ENCODE measurements at regions not wholly inside any gene's neighbourhood (a gene's known extent, or its start where the extent isn't known, plus 50 kb on each side); places are given as distances from the start of the nearest gene placed in this dataset.
"Not testable (repeated sequence)": the region's sequence is repeated elsewhere in the genome, so short reads cannot be mapped to it uniquely, and the experiment has no call there.

GRCh38 chr6:12478921-12479320, 188.8 kb downstream of the EDN1 start:
- DNase-seq (ENCODE audit: low read depth): no peak

- no peak for DNase-seq (ENCODE audit: low read depth)
Measured at GRCh38 chr6:12479451-12479850, 189.3 kb downstream of the EDN1 start.

- no peak for DNase-seq (ENCODE audit: low read depth)
Measured at GRCh38 chr6:12479881-12480280, 189.7 kb downstream of the EDN1 start.

- DNase-seq (ENCODE audit: low read depth): no peak
Measured at GRCh38 chr6:12480379-12480778, 190.2 kb downstream of the EDN1 start.

GRCh38 chr6:12481292-12481691, 191.1 kb downstream of the EDN1 start:
- no peak for DNase-seq (ENCODE audit: low read depth)

- DNase-seq (ENCODE audit: low read depth): no peak
Measured at GRCh38 chr6:12481850-12482249, 191.7 kb downstream of the EDN1 start.

GRCh38 chr6:12482386-12483375, 192.5 kb downstream of the EDN1 start:
- DNase-seq (ENCODE audit: low read depth): no peak

GRCh38 chr6:12483712-12484111, 193.6 kb downstream of the EDN1 start:
- peak; percentile 89 for DNase-seq (ENCODE audit: low read depth)

- no peak for DNase-seq (ENCODE audit: low read depth)
Measured at GRCh38 chr6:12484519-12484918, 194.4 kb downstream of the EDN1 start.

- DNase-seq (ENCODE audit: low read depth): no peak
Measured at GRCh38 chr6:12485226-12485764, 195.1 kb downstream of the EDN1 start.

- no peak for DNase-seq (ENCODE audit: low read depth)
Measured at GRCh38 chr6:12485837-12486236, 195.7 kb downstream of the EDN1 start.

GRCh38 chr6:12490351-12490903, 200.3 kb downstream of the EDN1 start:
- peak; percentile 10 for DNase-seq (ENCODE audit: low read depth)

- peak; percentile 83 for DNase-seq (ENCODE audit: low read depth)
Measured at GRCh38 chr6:12490904-12491571, 200.9 kb downstream of the EDN1 start.

- DNase-seq (ENCODE audit: low read depth): not testable (repeated sequence)
Measured at GRCh38 chr6:12492929-12493328, 202.8 kb downstream of the EDN1 start.

- DNase-seq (ENCODE audit: low read depth): no peak
Measured at GRCh38 chr6:12493446-12493845, 203.3 kb downstream of the EDN1 start.

GRCh38 chr6:12494161-12494560, 204.0 kb downstream of the EDN1 start:
- DNase-seq (ENCODE audit: low read depth): no peak

GRCh38 chr6:12501990-12502389, 211.8 kb downstream of the EDN1 start:
- DNase-seq (ENCODE audit: low read depth): no peak

GRCh38 chr6:12504325-12504966, 212.1 kb upstream of the PHACTR1 start:
- DNase-seq (ENCODE audit: low read depth): peak; percentile 22

GRCh38 chr6:12505486-12505885, 211.1 kb upstream of the PHACTR1 start:
- no peak for DNase-seq (ENCODE audit: low read depth)

- DNase-seq (ENCODE audit: low read depth): no peak
Measured at GRCh38 chr6:12506159-12506558, 210.4 kb upstream of the PHACTR1 start.

- no peak for DNase-seq (ENCODE audit: low read depth)
Measured at GRCh38 chr6:12507636-12508035, 208.9 kb upstream of the PHACTR1 start.

- DNase-seq (ENCODE audit: low read depth): no peak
Measured at GRCh38 chr6:12508553-12508952, 208.0 kb upstream of the PHACTR1 start.

Measured in iris pigment epithelial cell (primary cell).